Activated CD4-positive, alpha-beta T cell treated with anti-CD3 and anti-CD28 coated beads for 24 hours (primary cell): ENCODE measurements at regions not wholly inside any gene's neighbourhood (a gene's known extent, or its start where the extent isn't known, plus 50 kb on each side); places are given as distances from the start of the nearest gene placed in this dataset.

Source experiments
- DNase-seq, 2 donors: peaks; one replicate each; pipeline ENCODE4 v3.0.0-alpha.2; 2020; ENCODE audit warnings: low read depth in 2 of 2

- DNase-seq = no peak
Measured at GRCh38 chr19:30307191-30307974, 64.8 kb upstream of the ZNF536 start.

GRCh38 chr19:30309176-30309575, 63.0 kb upstream of the ZNF536 start:
- no peak for DNase-seq

DNA sequence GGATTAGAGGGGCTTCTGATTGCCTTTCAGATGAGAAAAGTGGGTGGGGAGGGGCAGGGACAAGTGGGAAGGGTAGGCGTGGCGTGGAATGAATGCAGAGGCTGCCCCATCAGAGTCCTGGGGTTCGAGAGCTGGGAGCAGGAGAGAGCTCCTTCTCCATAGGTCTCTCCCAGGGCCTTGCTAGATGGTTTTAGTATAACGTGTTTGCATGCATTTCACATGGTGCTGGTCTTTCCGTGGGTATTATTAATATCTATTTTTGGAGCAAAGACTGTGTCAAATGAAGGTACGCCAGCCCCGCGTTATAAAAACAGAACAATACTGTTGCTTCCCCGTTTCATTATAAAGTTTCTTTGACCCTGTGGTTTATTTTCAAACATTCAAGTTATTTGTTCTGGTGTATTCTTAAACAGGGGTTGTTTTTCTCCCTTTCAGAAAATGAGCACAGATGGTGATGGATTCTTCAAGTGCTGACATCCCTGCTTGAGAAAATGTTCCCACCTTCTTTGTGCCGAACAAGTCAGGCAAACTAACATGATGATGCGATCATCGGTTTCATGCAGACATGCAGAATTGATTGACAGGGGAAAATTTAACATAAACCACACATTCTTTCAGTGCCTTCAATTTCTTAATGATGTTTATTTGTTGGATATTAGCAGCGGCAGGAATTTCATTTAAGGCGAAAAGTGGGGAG, 62.1 kb upstream of the ZNF536 start:
- no peak for DNase-seq

DNA sequence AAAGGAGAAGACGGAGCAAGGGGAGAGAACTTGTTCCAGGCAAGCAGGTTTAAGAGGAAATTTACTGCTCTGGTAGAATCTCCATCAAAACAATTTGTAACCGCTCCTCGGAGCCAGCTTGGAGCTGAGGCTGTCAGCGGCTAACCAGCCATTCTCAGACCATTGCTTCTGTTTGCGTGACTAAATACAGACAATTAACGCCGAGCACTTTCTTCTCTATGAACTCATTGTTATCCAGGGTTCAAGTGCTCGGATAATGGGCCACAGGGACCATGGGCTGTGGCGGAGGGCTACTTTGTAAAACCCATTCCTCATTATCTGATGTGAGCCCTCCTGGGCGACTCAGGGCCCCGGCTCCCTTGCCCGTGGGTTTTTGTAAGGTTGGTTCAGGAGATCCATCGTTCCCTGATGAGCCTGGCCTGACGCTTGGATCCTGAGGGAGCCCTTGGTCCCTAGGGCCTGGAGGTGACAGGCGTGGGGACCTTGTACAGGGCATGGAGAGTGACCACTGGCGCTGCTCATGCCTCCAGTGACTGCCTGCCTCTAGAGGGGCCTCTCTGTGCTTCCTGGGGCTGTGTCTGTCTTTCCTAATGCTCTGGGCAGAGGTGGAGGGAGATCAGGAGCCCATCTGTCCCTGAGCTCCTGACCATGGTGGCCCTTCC, 61.5 kb upstream of the ZNF536 start:
- DNase-seq = no peak

DNA sequence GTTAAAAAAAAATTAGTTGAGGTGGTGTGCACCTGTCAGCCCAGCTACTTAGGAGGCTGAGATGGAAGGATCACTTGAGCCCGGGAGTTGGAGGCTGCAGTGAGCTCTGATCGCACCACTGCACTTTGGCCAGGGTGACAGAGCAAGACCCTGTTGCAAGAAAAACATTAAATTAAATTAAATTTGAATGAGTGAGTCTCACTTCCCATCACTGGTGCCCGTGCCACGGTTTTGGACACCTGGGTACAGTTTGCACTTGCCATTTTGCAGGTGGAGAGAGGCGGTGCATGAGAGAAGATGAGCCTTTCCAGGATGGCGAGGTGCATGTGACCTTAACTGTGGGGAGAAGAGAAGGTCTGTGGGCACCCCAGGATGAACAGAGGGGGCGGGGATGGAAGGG, 60.3 kb upstream of the ZNF536 start:
- DNase-seq = no peak

GRCh38 chr19:30312582-30313352, 59.4 kb upstream of the ZNF536 start:
- no peak for DNase-seq

DNA sequence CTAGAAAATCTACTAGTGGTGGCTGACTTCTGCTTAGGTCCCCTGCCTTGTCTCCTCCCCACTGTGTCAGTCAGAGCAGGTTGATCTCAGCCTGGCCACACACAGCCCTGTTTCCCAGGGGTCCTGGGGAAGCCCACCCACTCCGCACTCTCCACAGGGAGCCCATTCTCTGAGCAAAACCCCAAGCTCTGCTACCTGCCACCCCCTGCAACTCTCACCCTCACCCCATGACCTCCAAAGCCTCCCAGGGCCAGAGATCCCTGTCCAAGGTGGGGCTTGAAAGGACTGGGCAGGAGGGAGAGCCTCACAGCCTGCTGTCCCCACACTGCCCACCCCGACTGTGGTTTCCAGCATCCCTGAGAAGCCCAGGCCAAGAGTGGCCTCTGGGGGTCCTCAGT, 58.8 kb upstream of the ZNF536 start:
- DNase-seq = no peak

- DNase-seq = no peak
Measured at GRCh38 chr19:30314056-30314804, 58.0 kb upstream of the ZNF536 start.

DNA sequence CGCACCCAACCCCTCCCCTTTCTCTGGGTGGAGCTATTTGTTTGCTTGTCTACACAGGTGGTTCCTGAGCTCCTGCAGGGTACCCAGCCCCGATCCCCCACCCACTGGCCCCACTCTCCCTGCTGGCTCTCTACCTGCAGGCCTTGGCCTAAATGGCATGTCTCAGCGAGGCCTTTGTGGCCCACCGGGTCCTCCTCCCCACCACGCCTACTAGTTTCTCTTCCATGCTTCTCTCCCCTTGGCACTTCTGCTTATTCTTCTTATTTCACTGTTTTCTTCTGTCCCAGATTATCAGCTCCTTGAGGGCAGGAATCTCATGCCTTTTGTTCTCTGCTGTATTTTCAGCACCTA, 57.4 kb upstream of the ZNF536 start:
- no peak for DNase-seq

GRCh38 chr19:30315159-30315558, 57.0 kb upstream of the ZNF536 start:
- DNase-seq = no peak

DNA sequence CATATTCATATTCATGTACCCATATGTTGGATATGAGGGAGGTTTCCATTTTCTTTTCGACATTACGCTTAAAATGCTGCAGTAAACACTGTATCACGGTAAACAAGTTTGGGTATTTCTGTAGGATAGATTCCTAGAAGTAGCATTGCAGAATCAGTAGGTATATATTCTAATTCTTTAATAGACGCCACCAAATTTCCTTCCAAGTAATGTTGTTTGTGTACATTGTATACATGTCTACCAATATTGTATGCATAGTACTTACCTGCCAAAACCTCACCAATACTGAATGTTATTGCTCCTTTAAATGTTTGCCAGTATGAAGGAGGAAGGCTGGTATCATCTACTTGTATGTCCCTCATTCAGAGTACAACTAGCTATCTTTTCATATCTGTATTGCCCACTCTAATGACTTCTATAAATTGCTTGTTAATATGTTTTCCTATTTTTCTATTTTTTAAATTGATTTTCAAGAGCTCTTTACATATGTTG, 56.1 kb upstream of the ZNF536 start:
- DNase-seq = no peak

DNA sequence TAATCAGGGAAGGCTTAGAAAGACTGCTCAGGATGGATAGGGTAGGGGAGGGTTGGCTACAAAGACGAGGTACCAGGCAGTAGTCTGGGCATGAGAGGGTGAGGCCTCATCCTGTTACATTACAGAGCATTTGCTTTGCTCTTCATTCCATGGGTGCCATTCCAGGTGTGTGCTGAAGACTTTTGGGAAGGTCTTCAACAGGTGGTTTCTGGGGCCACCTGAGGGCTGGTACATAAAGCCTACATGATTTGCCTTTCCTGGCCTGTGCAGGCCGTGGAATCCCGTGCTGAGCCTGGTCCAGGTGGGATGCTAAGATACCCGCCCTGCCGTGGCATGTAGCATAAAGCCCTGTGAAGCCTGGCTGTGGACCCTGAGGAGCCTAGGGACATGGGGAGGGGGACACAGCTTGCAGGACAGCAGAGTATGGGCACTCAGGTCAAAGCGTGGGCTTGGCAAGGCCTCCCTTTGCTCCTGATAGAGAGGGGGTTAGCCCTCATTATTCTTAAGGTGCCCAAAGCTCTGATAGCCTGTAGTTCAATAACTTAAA, 55.6 kb upstream of the ZNF536 start:
- no peak for DNase-seq

GRCh38 chr19:30317403-30317802, 54.8 kb upstream of the ZNF536 start:
- no peak for DNase-seq

GRCh38 chr19:30318261-30318660, 53.9 kb upstream of the ZNF536 start:
- no peak for DNase-seq

- DNase-seq = no peak
Measured at GRCh38 chr19:30318936-30319335, 53.2 kb upstream of the ZNF536 start.

DNA sequence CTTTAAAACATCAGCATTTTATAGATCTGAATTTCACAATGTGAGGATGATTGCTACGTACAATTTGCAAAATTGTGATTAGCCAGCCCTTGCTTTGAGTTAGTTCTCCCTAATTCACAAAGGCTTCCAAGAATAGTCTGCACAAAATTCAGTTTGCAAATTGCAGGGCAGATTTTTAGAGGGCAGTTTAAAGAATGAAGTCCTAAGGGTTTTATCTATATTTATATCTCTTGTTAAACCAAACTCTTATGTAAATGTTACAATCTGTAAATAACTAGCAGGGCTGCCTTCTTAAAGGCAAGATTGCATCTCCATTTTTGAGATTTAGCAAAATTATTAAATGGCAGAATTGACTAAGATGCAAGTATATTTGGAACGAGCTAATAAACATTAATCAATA, 52.8 kb upstream of the ZNF536 start:
- DNase-seq = no peak

GRCh38 chr19:30319876-30320275, 52.3 kb upstream of the ZNF536 start:
- DNase-seq = no peak

DNA sequence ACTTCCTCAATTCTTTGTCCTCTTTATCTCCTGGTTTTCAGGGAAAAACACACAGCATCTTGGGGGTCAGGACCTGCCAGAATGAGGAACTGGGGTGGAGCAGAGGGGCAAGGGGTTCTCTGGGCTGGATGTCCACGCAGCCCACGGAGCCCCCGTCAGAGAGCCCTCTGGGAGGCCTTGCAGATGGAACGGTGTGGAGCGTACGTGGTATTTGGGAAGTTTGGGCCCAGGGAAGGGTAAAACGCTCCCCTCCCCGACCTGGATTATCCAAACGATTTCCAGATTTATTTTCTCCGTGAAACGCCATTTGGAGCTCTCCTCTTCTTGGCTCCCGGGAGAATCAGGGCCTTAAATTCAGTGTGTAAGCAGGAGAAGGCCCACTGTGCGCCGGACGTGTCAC, 51.7 kb upstream of the ZNF536 start:
- no peak for DNase-seq

GRCh38 chr19:30320916-30321315, 51.3 kb upstream of the ZNF536 start:
- DNase-seq = no peak
